ENCODE measurements at regions not wholly inside any gene's neighbourhood (a gene's known extent, or its start where the extent isn't known, plus 50 kb on each side); places are given as distances from the start of the nearest gene placed in this dataset.

- TF ChIP-seq CTCF (IDR thresholded peaks at IDR 0.05; ENCODE audit: insufficient read depth, low read length, poor library complexity, severe bottlenecking) (no peak), EZH2phosphoT487 (conservative IDR thresholded peaks at IDR 0.05; ENCODE audit: low read length) (no peak)
Measured at GRCh38 chr13:108069521-108070210, 145.7 kb downstream of the LIG4 start.

Data from SU-DHL-6 (cell line).